HS-5 (cell line): ENCODE measurements at regions not wholly inside any gene's neighbourhood (a gene's known extent, or its start where the extent isn't known, plus 50 kb on each side); places are given as distances from the start of the nearest gene placed in this dataset.
A peak's percentile ranks its signal among the peaks of the same experiment; 100 is the strongest.
"Not testable (repeated sequence)": the region's sequence is repeated elsewhere in the genome, so short reads cannot be mapped to it uniquely, and the experiment has no call there.

Experiments used
- DNase-seq: peaks from one replicate; pipeline ENCODE4 v3.0.0-alpha.2; 2012; ENCODE audit warnings: low read depth

DNA sequence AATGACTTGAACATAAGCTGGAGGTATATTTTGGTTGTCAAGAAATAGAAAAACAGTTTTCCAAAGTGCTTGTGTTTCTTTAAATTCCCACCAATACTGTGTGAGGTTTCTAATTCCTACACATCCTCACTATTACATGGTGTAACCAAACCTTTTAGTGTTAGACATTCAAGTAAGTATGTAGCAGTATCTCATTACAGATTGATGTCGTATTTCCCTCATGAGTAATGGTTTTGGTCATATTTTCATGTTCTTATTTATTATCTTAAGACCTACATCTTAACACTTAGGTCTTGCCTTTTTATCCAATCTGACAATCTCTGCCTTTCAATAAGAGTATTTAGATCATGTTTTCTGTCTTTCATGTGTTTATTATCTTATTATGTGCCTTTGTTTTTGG, 253.7 kb upstream of the ANXA10 start:
- no peak for DNase-seq

DNA sequence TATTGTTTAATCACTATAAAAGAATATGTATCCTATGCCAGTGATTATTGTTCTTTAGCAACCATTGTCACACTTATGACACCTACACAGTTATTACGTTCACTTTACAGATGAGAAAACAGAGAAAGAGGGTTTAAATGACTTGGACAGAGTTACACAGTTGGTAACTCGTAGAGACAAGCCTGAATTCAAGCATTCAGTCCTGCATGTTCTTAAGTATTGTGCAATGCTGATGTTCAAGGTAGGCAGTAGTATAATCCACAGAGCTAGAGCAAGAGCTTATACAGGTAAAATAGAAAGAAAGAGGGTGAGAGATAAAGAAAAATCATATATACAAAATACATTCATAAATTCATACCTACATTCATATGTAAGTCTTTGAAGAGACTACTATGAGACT, 249.8 kb upstream of the ANXA10 start:
- no peak for DNase-seq

DNA sequence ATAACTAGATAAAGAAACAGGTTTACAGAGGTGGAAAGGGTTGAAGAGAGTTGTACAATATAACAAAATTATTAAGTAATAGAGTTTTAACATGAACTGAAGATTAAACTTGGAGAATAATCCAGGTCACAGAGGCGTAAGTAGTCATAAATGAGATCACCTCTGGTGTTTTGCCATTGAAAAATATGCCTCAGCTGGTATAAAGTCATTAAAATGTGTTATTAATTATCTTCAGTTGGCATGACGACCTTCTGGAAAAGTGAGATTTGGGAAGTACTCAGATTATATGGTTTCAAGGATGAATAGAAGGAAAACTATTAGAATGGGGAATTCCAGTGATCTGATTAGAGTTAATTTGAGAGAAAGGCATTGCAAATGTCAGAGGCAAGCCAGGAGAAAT, 237.5 kb upstream of the ANXA10 start:
- peak; percentile 10 for DNase-seq

DNA sequence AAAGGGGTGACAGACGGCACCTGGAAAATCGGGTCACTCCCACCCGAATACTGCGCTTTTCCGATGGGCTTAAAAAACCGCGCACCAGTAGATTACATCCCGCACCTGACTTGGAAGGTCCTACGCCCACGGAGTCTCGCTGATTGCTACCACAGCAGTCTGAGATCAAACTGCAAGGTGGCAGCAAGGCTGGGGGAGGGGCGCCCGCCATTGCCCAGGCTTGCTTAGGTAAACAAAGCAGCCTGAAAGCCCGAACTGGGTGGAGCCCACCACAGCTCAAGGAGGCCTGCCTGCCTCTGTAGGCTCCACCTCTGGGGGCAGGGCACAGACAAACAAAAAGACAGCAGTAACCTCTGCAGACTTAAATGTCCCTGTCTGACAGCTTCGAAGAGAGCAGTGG, 234.2 kb upstream of the ANXA10 start:
- DNase-seq = not testable (repeated sequence)

DNA sequence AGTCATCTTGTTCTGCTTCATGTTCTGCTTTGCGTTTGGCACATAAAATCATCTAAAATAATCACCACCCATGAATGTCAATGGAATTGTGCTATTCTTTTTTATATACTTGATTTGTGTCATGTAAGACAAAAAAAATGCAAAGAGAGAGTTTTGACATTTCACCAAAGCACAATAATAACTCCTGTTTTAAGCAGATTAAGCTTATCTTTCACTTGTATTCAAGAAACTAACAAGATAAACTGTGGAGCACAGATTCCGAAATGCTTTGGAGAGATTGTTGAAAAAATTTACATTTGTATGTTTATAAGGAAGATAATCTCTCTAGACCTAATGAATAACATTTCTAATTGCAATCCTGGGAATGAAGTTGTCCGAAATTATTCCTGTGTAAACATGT, 225.1 kb upstream of the ANXA10 start:
- DNase-seq = no peak

DNA sequence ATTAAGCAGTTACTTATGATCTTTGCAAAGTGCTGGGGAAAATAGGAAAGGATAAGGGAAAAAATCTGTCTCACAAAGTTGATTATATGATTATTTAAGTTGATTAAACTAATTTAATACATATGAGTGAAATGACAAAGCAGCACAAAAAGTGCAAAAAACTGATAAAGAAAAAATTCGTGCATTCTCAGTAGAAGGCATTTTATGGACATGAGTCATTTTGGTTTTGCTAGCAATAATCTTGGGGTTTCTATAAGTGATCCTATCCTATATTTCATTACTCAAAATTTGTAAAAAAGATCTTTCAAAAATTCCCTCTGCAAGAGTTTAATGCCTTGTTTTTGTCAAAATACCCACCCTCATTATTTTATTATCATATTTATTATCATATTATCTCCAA, 224.2 kb upstream of the ANXA10 start:
- DNase-seq = no peak

DNA sequence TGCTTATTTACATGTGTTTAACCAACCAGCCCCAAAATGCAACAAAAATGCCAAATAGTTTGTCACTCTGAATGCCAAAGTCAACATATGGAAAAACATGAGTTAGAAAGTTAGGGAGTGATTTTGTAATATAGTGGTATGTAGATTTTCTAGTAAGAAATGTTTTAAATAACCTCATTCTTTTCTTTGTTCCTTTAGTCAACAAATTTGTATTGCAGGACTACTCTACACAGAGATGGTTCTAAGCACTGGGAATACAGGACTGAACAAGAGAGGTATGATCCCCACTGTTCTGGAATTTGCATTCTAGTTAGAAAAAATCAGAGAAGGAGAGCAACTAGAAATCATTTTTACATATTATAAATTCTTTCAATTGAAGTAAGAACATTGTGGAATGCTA, 218.8 kb upstream of the ANXA10 start:
- no peak for DNase-seq

DNA sequence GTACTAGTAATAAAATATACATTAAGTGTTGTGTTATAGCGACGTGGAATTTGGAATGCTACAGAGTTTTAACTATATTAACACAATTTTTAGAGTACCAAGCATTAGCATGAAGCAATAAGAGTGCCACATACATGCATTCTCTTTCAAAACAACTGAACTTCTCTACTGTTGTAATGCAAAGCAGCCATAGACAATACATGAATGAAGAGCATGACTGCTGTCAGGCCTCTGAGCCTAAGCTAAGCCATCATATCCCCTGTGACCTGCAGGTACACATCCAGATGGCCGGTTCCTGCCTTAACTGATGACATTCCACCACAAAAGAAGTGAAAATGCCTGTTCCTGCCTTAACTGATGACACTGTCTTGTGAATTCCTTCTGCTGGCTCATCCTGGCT, 216.2 kb upstream of the ANXA10 start:
- DNase-seq = not testable (repeated sequence)

DNA sequence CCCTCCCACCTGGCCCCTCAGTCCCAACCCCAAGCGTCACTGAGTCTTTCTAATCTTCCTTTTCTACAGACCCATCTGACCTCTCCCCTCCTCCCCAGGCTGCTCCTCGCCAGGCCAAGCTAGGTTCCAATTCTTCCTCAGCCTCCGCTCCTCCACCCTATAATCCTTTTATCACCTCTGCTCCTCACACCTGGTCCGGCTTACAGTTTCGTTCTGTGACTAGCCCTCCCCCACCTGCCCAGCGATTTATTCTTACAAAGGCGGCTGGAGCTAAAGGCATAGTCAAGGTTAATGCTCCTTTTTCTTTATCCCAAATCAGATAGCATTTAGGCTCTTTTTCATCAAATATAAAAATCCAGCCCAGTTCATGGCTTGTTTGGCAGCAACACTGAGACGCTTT, 214.5 kb upstream of the ANXA10 start:
- not testable (repeated sequence) for DNase-seq

DNA sequence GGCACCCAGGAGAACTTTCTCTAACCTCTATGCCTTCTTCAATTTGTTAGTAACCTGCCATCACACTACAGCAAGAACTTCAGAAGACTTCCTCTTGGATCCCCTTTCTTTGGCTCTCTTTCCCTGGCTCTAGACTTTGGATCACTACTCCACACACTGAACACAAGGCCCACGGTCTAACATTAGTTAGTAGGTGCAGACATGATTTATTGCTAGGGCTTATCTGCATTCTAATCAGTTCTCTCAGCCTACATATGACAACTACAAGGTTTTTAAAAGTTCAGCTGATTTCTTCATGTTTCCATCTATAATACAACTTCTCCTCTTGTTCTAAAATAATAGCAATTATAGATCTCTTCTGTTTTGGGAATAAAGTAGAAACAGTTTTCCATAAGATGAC, 209.1 kb upstream of the ANXA10 start:
- no peak for DNase-seq

DNA sequence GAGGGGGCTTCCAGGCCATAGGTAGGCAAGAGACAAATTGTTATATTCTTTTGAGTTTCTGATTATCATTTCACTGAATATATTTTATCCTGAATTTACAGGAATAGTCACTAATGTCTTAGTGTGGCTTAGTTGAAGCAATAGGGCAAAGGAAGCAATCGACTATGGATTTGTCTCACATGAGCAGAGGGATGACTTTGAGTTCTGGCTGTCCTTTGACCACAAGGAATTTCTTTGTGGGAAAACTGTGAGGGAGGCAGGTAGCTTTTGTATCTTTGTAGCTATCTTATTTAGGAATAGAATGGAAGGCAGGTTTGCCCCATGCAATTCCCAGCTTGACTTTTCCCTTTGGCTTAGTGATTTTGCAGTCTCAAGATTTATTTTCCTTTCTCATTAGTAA, 207.3 kb upstream of the ANXA10 start:
- no peak for DNase-seq

DNA sequence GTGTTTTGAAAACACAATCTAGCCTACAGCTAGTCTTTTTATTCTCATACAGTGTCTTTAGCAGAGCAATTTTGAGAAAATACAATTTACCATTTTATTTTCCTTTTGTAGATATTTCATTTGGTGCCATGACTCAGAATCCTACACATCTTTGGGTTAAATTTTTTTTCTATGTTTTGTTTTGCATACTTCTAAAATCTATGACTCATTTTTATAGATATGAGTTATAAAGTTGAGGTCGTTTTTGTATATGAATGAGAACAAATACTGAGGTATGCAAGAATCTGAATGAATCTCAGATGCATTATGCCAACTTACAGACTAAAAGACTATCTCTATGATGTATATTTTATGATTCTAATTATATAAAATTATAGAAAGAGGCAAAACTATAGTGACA, 206.5 kb upstream of the ANXA10 start:
- DNase-seq = no peak

DNA sequence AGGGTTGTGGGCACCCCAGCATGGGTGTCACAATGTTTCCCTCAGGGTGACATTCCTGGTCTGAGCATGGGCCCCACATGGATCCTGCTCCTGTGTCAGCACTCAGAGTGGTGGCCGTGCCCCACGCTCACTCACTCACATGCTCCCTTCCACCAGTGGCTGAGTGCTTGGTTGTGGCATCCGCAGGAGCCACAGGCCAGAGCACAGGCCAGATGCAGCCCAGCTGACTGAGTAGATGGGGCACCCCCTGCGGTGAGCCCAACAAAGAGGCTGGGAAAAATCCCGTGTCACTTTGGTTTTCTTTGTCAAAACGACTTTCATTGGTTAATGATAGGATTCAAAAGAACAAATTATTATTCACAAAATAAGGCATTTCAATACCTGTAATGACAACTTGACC, 204.6 kb upstream of the ANXA10 start:
- DNase-seq = no peak

DNA sequence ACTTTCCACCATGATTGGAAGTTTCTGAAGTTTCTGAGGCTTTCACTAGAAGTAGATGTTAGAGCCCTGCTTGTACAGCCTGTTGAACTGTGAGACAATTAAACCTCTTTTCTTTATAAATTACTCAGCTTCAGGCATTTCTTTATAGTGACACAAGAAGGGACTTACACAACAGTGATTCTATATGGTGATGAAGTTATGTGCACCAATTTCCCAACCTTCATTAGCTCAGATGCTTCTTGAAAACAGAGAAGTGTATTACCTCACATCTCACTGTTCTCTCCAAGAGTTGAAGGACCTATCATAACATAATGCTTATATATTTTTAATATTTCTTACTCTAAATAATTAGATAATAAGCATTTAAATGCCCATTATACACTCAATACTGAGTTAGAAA, 202.1 kb upstream of the ANXA10 start:
- DNase-seq = no peak

DNA sequence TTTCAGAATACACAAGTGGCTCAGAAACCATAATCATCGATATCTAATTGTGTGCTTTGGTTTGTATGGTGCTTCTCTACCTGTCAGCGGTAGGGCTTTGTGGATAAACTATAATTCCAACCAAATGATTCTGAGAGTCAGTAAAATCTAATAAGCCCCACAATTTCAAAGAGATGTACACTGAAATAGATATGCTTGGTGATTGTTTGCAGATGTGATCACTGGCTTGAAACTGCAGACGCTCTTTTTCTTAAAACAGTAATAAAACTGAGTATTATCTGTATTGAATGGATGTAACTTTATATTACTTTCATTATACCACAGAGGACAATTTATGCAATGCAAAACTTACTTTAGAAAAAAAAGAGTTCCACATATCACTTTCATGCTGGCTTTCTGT, 198.8 kb upstream of the ANXA10 start:
- no peak for DNase-seq

DNA sequence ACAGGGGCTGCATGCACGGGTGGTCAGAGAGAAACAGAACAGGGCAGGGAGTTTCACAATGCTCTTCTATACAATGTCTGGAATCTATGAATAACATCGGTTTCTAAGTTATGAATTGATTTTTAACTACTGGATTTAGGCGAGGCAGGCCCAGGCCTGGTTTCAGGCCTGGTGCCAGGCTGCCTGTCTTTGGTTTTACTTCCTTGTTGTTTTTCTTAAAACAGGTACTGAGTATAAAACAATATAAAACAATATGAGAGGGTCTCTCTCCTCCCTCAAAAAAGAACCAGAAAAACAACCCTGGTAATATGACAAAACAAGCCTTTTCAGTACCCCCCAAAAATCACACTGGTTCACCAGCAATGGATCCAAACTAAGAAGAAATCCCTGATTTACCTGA, 196.1 kb upstream of the ANXA10 start:
- not testable (repeated sequence) for DNase-seq

DNA sequence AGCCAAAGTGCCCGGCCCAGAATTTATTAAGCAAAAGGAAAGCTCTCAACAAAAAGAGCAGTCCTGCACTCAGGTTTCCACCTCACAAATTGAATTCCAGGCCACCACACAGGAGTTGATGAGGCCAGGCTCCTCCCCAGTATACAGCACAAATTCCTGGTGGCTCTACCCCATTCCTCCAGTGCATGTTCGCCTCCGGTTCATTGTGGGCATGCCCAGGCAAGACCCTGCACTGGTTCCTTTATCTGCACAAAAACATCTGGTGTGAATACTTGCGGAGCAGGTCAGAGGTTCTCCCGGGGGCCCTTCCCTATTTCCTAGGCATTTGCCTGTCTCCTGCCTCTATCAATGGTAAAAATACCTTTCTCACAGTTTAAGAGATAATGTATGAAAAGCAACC, 195.2 kb upstream of the ANXA10 start:
- DNase-seq = no peak

DNA sequence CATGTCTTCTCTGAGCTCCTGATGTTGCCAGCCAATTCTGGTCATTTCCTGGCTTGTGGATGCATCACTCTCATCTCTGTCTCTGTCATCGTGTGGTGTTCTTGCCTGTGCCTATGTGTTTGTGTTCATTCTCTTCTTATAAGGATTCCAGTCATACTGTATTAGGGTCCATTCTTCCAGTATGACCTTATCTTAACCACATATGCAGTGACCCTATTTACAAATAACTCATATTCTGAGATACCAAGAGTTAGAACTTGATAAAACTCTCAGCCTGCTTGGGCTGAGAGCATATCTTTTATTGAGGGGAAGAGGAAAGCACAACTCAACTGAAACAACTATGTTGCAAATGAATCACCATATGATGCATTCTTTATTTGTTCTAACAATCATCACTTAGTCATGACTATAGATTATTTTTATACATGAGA, 189.0 kb upstream of the ANXA10 start:
- DNase-seq = peak; percentile 74

DNA sequence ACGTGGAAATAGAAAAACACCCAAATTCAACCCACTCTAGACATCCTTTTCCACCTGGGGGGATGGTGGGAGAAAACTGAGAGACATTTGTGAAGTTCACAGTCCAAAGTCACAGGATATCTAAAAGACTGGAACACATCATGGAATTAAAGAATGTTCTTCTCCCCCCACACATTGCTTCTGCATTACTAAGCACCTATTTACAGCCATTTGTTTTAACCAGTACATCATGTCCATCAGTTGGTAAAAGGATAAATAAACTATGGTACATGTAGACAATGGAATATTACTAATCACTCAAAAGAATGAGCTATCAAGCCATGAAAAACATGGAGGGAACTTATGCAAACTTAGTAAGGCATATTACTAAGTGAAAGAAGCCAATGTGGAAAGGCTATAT, 185.5 kb upstream of the ANXA10 start:
- no peak for DNase-seq

DNA sequence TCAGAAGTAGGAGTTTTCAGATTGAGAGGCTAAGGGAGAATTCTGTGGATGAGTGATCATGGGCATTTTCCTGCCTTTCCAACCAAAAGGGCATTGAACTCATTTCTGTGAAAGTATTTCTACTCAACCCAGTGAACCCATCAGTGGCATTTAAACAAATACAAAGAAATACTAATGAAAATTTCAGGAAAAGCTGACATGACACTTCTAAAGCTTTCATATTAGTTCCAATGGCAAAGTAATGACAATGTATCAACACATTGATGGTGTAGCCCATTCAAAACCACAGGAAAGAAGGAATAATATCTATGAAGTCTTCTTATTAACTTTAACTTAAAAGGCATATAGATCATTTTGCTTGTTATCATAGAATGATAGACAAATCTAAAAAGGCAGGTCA, 183.5 kb upstream of the ANXA10 start:
- no peak for DNase-seq

DNA sequence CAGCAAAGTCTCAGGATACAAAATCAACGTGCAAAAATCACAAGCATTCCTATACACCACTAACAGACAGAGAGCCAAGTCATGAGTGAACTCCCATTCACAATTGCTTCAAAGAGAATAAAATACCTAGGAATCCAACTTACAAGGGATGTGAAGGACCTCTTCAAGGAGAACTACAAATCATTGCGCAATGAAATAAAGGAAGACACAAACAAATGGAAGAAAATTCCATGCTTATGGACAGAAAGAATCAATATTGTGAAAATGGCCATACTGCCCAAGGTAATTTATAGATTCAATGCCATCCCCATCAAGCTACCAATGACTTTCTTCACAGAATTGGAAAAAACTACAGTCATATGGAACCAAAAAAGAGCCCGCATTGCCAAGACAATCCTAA, 179.8 kb upstream of the ANXA10 start:
- DNase-seq = not testable (repeated sequence)

DNA sequence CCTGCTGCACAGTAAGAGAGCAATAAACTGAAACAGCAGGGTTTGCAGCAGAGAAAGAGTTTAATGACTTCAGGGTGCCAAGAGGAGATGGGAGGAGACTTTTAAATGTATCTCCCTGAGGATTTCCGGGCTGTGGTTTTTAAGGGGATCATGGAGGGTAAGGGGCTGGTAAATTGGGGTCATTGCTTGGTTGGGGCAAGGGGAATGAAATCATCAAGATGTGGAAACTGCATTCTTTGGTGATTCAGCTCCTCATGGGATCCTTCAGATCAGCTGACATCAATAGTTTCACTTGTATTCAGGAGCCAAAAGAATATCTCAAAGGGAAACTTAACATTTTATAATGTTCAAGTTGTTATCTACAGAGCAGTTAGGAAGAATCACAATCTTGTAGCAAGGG, 174.3 kb upstream of the ANXA10 start:
- no peak for DNase-seq

DNA sequence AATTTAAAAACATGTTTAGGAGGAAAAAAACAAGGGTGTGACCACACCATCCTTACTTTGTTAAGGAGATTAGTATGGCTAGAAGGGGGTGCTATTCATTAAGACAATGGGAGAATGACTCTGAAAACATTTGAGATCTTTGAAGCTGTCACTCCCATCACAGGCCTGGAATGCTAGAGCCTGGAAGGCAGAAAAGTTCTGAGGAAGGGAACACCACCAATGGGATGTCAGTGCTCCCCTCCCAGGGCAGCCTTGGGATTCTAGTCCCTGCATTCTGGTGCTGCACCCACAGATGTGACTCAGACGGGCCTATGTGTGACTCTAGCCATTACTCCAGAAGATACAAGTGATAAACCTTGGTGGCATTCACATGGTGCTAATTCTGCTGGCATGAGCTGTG, 162.2 kb upstream of the ANXA10 start:
- no peak for DNase-seq

DNA sequence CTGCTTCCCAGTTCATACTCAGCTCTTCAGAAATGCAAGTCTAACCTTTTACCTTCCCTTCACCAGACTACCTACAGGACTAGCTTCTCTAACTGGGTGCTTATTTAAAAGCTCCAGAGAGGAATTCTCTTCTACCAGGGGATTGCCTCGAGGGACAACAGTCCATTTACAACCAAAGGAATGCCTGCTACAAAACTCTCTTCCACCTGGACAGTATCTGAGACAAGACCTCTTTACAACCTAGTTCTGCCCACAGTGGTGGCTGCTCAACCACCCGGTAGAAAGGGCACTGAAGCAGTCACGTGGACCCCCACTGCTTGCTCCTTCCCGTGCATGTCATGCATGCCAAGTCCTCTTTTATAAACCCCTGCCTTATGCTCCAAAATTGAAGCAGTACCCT, 158.1 kb upstream of the ANXA10 start:
- no peak for DNase-seq

DNA sequence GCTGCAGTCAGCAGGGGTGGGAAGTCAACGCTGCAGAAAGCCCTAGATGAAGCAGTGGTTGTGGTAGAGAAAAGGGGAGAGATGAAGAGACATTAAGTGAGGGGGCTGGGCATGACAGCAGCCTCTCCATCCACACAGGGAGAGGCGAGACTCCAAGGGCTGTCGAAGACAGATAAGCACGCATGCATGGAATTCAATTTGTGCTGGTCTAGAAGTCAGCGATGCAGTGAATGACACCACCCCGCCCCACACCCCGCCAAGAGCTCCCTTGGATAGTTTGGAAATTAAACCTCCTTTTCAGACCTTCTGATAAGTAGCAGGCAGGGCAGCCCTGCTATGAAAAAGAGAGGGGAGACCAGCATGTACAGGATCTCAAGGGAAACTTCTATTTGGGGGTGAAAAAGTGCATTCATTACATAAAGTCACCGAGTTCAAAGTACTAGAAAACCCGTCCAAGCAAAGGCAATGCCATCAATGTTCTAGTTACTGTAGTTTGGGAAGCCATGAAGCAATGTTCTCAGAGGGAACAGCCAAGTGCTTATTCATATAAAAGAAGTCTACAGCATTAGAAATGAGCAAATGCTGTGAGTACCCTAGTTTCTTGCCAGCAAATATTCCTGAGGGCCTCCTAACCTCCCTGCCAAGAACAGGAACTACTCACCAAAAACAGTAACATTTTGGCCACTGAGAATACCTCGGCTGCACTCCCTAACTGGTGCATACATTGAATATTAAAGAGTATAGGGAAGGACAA, 152.3 kb upstream of the ANXA10 start:
- no peak for DNase-seq
